OCI-LY7 (cell line): ENCODE measurements at regions not wholly inside any gene's neighbourhood (a gene's known extent, or its start where the extent isn't known, plus 50 kb on each side); places are given as distances from the start of the nearest gene placed in this dataset.
"Not testable (repeated sequence)": the region's sequence is repeated elsewhere in the genome, so short reads cannot be mapped to it uniquely, and the experiment has no call there.

Experiments
- BruUV-seq: library from RNA; stranded (reverse); fragments of 400-500 nt; replicated peaks from 2 replicates; lab custom pipeline; 2021; lab: Mats Ljungman, UMichigan
- CTCF ChIA-PET: fragments of 300-600 bp; sonication (Branson Sonifier 250); formaldehyde crosslinking; loops from one replicate; lab custom pipeline; 2022; ENCODE audit warnings: antibody characterized with exemption; ENCODE audit not compliant: unreplicated experiment; lab: Charles Lee
- POLR2A ChIA-PET: fragments of 300-600 bp; sonication (Branson Sonifier 250); formaldehyde crosslinking; loops from one replicate; lab custom pipeline; 2022; ENCODE audit warnings: antibody characterized with exemption; lab: Charles Lee
- DNase-seq: peaks from one replicate; pipeline ENCODE4 v3.0.0-alpha.2; 2015; ENCODE audit warnings: low spot score
- H2AFZ ChIP-seq: fragments of 200-600 bp; sonication (generic), shearing (Covaris generic); 2 replicates; pipeline ENCODE4 v1.6.1; 2014; ENCODE audit warnings: mild to moderate bottlenecking, antibody characterized with exemption, low read length, moderate library complexity
- H3K27ac ChIP-seq: fragments of 200-600 bp; sonication (generic); 2 replicates; pipeline ENCODE4 v1.5.1; 2014; ENCODE audit warnings: mixed run types, low read depth, mild to moderate bottlenecking, moderate library complexity, low read length, inconsistent platforms; ENCODE audit not compliant: poor library complexity, severe bottlenecking
- H3K36me3 ChIP-seq: fragments of 200-600 bp; sonication (generic); 2 replicates; pipeline ENCODE4 v1.6.1; 2014; ENCODE audit warnings: mild to moderate bottlenecking, antibody characterized with exemption, low read length, moderate library complexity, mixed read lengths; ENCODE audit not compliant: insufficient read depth
- H3K4me1 ChIP-seq: fragments of 200-600 bp; sonication (generic); 2 replicates; pipeline ENCODE4 v1.5.1; 2014; ENCODE audit warnings: mild to moderate bottlenecking, low read length; ENCODE audit not compliant: insufficient read depth, poor library complexity, severe bottlenecking
- H3K4me2 ChIP-seq: fragments of 200-600 bp; sonication (generic); 2 replicates; pipeline ENCODE4 v1.6.1; 2014; ENCODE audit warnings: mild to moderate bottlenecking, low read length
- H3K4me3 ChIP-seq: fragments of 200-600 bp; sonication (generic); 2 replicates; pipeline ENCODE4 v1.5.1; 2014; ENCODE audit warnings: mild to moderate bottlenecking, low read depth, low read length; ENCODE audit not compliant: poor library complexity, severe bottlenecking
- H3K79me2 ChIP-seq: fragments of 200-600 bp; sonication (generic); 2 replicates; pipeline ENCODE4 v1.6.1; 2016; ENCODE audit warnings: low read depth, mild to moderate bottlenecking, low read length, moderate library complexity, mixed read lengths; ENCODE audit not compliant: insufficient read depth
- H3K9me2 ChIP-seq: fragments of 200-600 bp; sonication (generic); 2 replicates; pipeline ENCODE4 v1.6.1; 2016; ENCODE audit warnings: mild to moderate bottlenecking, low read length, mixed read lengths; ENCODE audit not compliant: insufficient read depth
- H3K9me3 ChIP-seq: fragments of 200-600 bp; sonication (generic); 2 replicates; pipeline ENCODE4 v1.6.1; 2014; ENCODE audit warnings: mild to moderate bottlenecking, mixed run types, low read length, mixed read lengths
- H4K20me1 ChIP-seq: fragments of 200-600 bp; sonication (generic); 2 replicates; pipeline ENCODE4 v1.6.1; 2014; ENCODE audit warnings: mild to moderate bottlenecking, antibody characterized with exemption, low read length, moderate library complexity, mixed read lengths; ENCODE audit not compliant: insufficient read depth
- EZH2phosphoT487 ChIP-seq: fragments of 200-600 bp; sonication (generic); IDR thresholded peaks from 2 replicates; pipeline ENCODE4 v1.6.1; 2018; ENCODE audit warnings: low read depth, borderline replicate concordance, mild to moderate bottlenecking, mixed run types, antibody characterized with exemption, low read length, moderate library complexity, mixed read lengths
- intact Hi-C: fragments of 100-400 bp; cut with micrococcal nuclease; formaldehyde crosslinking; loops from one replicate; pipeline ENCODE4 v1.10.0; 2022; ENCODE audit not compliant: unreplicated experiment
- TF ChIP-seq, protein P1 (sequence below): fragments of 200-600 bp; sonication (generic); conservative IDR thresholded peaks from 2 replicates; pipeline ENCODE4 v1.5.1; 2014; ENCODE audit warnings: mild to moderate bottlenecking, antibody characterized with exemption, low read length, moderate library complexity, mixed read lengths

DNA sequence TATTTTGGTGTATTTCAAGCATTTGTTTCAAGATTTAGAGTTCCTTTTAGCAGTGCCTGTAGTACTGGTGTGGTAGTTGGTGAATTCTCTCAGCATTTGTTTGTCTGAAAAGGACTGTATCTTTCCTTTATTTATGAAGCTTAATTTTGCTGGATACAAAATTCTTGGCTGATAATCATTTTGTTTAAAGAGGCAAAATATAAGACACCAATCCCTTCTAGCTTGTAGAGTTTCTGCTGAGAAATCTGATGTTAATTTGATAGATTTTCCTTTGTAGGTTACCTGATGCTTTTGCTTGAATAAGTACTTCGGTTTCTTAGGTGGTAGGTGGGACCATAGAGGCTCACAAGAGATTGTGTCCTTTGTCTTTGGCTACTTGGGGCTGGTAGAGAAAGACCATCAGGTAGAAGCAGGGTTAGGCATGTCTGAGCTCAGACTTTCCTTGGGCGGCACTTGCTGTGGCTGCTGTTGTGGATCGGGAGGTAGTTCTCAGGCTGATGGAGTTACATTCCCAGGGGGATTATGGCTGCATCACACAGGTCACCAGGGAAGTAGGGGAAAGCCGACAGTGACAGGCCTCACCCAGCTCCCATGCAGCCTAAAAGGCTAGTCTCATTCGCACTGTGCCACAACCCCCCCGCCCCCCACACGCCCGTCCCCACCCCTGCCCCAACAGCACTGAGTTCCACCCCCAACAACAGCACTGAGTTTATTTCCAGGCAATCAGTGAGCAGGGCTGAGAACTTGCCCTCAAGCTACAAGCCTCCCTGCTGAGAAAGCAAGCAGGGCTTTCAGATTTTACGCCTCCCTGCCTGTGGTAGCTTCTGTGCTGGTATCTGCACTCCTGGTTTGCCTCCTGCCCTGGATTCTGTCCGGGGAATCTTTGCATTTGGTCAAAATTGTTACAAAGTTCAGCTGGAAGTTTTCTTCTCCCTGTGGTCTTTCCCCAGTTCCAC lies 127.1 kb upstream of the GLRA1 start:
- Histone ChIP-seq H3K4me3 (no peak overlapping the region), H3K27ac (no peak overlapping the region), H3K9me3 (no peaks in the 10 kb centered on the region), H2AFZ (no peak overlapping the region), H4K20me1 (no peaks in the 10 kb centered on the region), H3K79me2 (no peaks in the 10 kb centered on the region), H3K4me2 (no peak overlapping the region), H3K4me1 (no peaks in the 10 kb centered on the region), H3K9me2 (no peaks in the 10 kb centered on the region), H3K36me3 (no peaks in the 10 kb centered on the region)
- no peak for DNase-seq
- no TSS peak for BruUV-seq
- ChIA-PET CTCF (no interaction called here), POLR2A (interaction anchor here (0.7 to 1.3 kb wide), 2 partner anchors 19 to 296 kb away, joined by 3 to 5 read pairs; no protein-coding TSS in a partner anchor)
- intact Hi-C loops, result no loop called here
- TF ChIP-seq, protein P1, sequence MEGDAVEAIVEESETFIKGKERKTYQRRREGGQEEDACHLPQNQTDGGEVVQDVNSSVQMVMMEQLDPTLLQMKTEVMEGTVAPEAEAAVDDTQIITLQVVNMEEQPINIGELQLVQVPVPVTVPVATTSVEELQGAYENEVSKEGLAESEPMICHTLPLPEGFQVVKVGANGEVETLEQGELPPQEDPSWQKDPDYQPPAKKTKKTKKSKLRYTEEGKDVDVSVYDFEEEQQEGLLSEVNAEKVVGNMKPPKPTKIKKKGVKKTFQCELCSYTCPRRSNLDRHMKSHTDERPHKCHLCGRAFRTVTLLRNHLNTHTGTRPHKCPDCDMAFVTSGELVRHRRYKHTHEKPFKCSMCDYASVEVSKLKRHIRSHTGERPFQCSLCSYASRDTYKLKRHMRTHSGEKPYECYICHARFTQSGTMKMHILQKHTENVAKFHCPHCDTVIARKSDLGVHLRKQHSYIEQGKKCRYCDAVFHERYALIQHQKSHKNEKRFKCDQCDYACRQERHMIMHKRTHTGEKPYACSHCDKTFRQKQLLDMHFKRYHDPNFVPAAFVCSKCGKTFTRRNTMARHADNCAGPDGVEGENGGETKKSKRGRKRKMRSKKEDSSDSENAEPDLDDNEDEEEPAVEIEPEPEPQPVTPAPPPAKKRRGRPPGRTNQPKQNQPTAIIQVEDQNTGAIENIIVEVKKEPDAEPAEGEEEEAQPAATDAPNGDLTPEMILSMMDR, result no peak
- TF ChIP-seq EZH2phosphoT487, result no peak

DNA sequence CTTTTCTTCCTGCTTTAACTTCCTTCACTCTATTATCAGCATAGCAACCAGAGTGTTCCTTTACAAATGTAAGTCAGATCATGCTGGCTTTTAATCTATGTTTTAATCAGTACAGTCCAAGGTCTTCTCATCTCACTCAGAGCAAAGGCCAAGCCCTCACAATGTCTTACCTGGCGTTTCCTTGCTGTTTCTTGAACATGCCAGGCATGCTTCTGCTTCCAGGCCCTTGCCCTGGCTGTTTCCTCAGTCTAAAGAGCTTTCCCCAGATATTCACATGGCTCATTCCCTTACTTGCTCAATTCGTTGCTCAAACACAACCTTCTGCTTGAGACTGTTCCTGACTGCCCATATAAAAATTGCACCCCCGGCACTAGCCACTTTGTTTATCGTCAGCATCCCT lies 121.7 kb upstream of the GLRA1 start:
- TF ChIP-seq EZH2phosphoT487, result no peak
- TF ChIP-seq, protein P1, result no peak
- H3K36me3 ChIP-seq, result no peaks in the 10 kb centered on the region
- ChIA-PET CTCF (no interaction called here), POLR2A (no interaction called here)
- H3K9me3 ChIP-seq, result no peaks in the 10 kb centered on the region
- H4K20me1 ChIP-seq, result no peaks in the 10 kb centered on the region
- DNase-seq, result no peak
- H3K9me2 ChIP-seq, result no peaks in the 10 kb centered on the region
- no peak overlapping the region for H3K27ac ChIP-seq
- H3K4me1 ChIP-seq, result no peaks in the 10 kb centered on the region
- H3K4me3 ChIP-seq, result no peak overlapping the region
- no TSS peak for BruUV-seq
- intact Hi-C loops, result no loop called here
- H2AFZ ChIP-seq, result no peak overlapping the region
- no peak overlapping the region for H3K4me2 ChIP-seq
- H3K79me2 ChIP-seq, result no peaks in the 10 kb centered on the region

DNA sequence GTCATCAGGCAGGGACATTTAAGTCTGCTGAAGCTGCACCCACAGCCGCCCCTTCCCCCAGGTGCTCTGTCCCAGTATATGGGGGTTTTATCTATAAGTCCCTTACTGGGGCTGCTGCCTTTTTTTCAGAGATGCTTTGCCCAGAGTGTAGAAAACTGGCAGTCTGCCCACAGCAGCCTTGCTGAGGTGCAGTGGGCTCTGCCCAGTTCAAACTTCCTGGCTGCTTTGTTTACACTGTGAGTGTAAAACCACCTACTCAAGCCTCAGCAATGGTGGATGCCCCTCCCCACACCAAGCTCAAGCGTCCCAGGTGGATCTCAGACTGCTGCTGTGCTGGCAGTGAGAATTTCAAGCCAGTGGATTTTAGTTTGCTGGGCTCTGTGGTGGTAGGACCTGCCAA lies 114.2 kb upstream of the GLRA1 start:
- H3K4me3 ChIP-seq, intact Hi-C loops, H2AFZ ChIP-seq, H3K9me3 ChIP-seq, DNase-seq, H3K4me1 ChIP-seq, H3K4me2 ChIP-seq, BruUV-seq, H4K20me1 ChIP-seq, H3K36me3 ChIP-seq, CTCF ChIA-PET, POLR2A ChIA-PET, H3K9me2 ChIP-seq, H3K27ac ChIP-seq, H3K79me2 ChIP-seq: not testable (repeated sequence)

DNA sequence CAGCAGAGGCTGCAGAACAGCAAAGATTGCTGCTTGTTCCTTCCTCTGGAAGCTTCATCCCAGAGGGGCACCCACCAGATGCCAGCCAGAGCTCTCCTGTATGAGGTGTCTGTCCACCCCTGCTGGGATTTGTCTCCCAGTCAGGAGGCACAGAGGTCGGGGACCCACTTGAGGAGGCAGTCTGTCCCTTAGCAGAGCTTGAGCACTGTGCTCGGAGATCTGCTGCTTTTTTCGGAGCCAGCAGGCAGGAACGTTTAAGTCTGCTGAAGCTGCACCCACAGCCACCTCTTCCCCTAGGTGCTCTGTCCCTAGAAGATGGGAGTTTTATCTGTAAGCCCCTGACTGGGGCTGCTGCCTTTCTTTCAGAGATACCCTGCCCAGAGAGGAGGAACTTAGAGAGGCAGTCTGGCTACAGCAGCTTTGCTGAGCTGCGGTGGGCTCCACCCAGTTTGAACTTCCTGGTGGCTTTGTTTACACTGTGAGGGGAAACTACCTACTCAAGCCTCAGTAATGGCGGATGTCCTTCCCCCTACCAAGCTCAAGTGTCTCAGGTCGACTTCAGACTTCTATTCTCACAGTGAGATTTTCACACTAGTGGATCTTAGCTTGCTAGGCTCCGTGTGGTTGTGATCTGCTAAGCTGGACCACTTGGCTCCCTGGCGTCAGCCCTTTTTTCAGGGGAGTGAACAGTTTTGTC lies 101.8 kb upstream of the GLRA1 start:
- not testable (repeated sequence) for H3K27ac ChIP-seq, H4K20me1 ChIP-seq
- peak overlapping the region; percentile 76; the same call in 1 of the 2 replicates for H2AFZ ChIP-seq

More for the DNA sequence above, 101.8 kb upstream of the GLRA1 start:
- H3K36me3 ChIP-seq, H3K9me3 ChIP-seq, BruUV-seq, H3K4me2 ChIP-seq, H3K79me2 ChIP-seq, H3K9me2 ChIP-seq, intact Hi-C loops, H3K4me3 ChIP-seq, CTCF ChIA-PET, H3K4me1 ChIP-seq: not testable (repeated sequence)
- DNase-seq, result peak; percentile 12
- POLR2A ChIA-PET, result interaction anchor here (0.5 kb wide), 1 partner anchor 28 kb away, joined by 3 read pairs; no protein-coding TSS in a partner anchor
